GM23248 (cell line): ENCODE measurements at regions not wholly inside any gene's neighbourhood (a gene's known extent, or its start where the extent isn't known, plus 50 kb on each side); places are given as distances from the start of the nearest gene placed in this dataset.

Experiments
- DNase-seq: peaks from one replicate; pipeline ENCODE4 v3.0.0-alpha.2; 2015
- H2AFZ ChIP-seq: fragments of 200-600 bp; sonication (generic); 2 replicates; pipeline ENCODE4 v1.6.1; 2016; ENCODE audit warnings: antibody characterized with exemption
- H3F3A ChIP-seq: fragments of 200-600 bp; sonication (generic); 2 replicates; pipeline ENCODE4 v1.6.1; 2016; ENCODE audit warnings: mild to moderate bottlenecking, antibody characterized with exemption, mixed run types; ENCODE audit not compliant: insufficient read depth
- H3K27ac ChIP-seq: fragments of 200-600 bp; sonication (generic); 2 replicates; pipeline ENCODE4 v1.5.1; 2016; ENCODE audit warnings: mild to moderate bottlenecking
- H3K27me3 ChIP-seq: fragments of 200-600 bp; sonication (generic); replicated peaks from 2 replicates; pipeline ENCODE4 v1.6.1; 2016; ENCODE audit warnings: mild to moderate bottlenecking; ENCODE audit not compliant: insufficient read depth
- H3K36me3 ChIP-seq: fragments of 200-600 bp; sonication (generic); 2 replicates; pipeline ENCODE4 v1.6.1; 2016; ENCODE audit warnings: low read depth, mild to moderate bottlenecking
- H3K4me1 ChIP-seq: fragments of 200-600 bp; sonication (generic); 2 replicates; pipeline ENCODE4 v1.6.1; 2016; ENCODE audit warnings: mild to moderate bottlenecking; ENCODE audit not compliant: insufficient read depth
- H3K4me2 ChIP-seq: fragments of 200-600 bp; sonication (generic); one replicate; pipeline ENCODE4 v1.6.1; 2016; ENCODE audit warnings: mild to moderate bottlenecking; ENCODE audit not compliant: unreplicated experiment
- H3K4me3 ChIP-seq: fragments of 200-600 bp; sonication (generic); 2 replicates; pipeline ENCODE4 v1.5.1; 2016; ENCODE audit warnings: mild to moderate bottlenecking
- H3K79me2 ChIP-seq: fragments of 200-600 bp; sonication (generic); 2 replicates; pipeline ENCODE4 v1.6.1; 2016; ENCODE audit warnings: mild to moderate bottlenecking; ENCODE audit not compliant: insufficient read depth
- H3K9ac ChIP-seq: fragments of 200-600 bp; sonication (generic); 2 replicates; pipeline ENCODE4 v1.6.1; 2016; ENCODE audit warnings: mild to moderate bottlenecking
- H3K9me2 ChIP-seq: fragments of 200-600 bp; sonication (generic); 2 replicates; pipeline ENCODE4 v1.6.1; 2016; ENCODE audit warnings: mixed run types, mild to moderate bottlenecking, moderate library complexity; ENCODE audit not compliant: insufficient read depth
- H3K9me3 ChIP-seq: fragments of 200-600 bp; sonication (generic); one replicate; pipeline ENCODE4 v1.6.1; 2017; ENCODE audit warnings: low read depth
- H4K20me1 ChIP-seq: fragments of 200-600 bp; sonication (generic); 2 replicates; pipeline ENCODE4 v1.6.0; 2016; ENCODE audit not compliant: insufficient read depth
- EZH2 ChIP-seq: fragments of 200-600 bp; sonication (generic); IDR thresholded peaks from 2 replicates; pipeline ENCODE4 v1.6.1; 2018; ENCODE audit warnings: antibody characterized with exemption, mild to moderate bottlenecking; ENCODE audit not compliant: insufficient read depth, poor library complexity, severe bottlenecking
- EZH2phosphoT487 ChIP-seq: fragments of 200-600 bp; sonication (generic); IDR thresholded peaks from 2 replicates; pipeline ENCODE4 v1.6.1; 2018; ENCODE audit warnings: antibody characterized with exemption, moderate library complexity, mild to moderate bottlenecking, low read depth; ENCODE audit not compliant: insufficient read depth
- WGBS, 2 experiments: methylation state at CpG; one replicate each; pipeline ENCODE4 v1.1.6; 2015 to 2017; ENCODE audit warnings: low lambda C conversion rate in 2 of 2, low coverage in 1 of 2; ENCODE audit errors: missing lambda C conversion rate in 2 of 2; 5-methylcytosine and 5-hydroxymethylcytosine counted together
- in situ Hi-C: fragments of 300-500 bp; cut with MboI; formaldehyde crosslinking; loops from 2 replicates; pipeline ENCODE4 v1.15.0; 2020

DNA sequence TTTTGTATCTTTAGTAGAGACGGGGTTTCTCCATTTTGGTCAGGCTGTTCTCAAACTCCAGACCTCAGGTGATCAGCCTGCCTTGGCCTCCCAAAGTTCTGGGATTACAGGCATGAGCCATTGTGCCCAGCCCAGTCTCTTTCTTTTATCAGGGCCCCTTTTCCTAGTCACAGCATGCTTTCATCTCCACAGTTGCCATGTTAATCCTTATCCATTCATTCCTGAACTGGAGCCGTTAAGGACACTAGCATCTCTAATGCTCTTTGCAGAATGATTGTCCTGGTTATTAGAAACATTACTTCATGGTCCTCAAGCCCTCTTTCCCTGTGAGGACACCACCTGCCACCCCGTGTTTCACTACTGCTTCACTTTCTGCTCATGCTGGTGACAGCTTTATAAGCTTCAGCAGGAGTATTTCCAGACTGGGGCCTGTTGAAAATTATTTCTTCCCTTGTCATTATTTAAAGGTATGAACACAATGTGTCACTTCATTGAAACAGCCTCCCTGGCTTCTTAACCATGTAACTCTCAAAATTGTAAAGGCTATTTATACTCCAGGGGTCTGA lies 313.9 kb downstream of the BMPER start:
- H3K36me3 ChIP-seq = no peaks in the 10 kb centered on the region
- no peak overlapping the region for H2AFZ ChIP-seq
- H3K79me2 ChIP-seq = no peaks in the 10 kb centered on the region
- in situ Hi-C loops = no loop called here
- no peaks in the 10 kb centered on the region for H4K20me1 ChIP-seq
- TF ChIP-seq EZH2 (no peak), EZH2phosphoT487 (no peak)
- 40% methylated on average over 3 of the region's 3 CpGs for WGBS, 2 experiments
- H3K4me3 ChIP-seq = no peak overlapping the region
- H3K4me1 ChIP-seq = no peaks in the 10 kb centered on the region
- H3K9me3 ChIP-seq = no peaks in the 10 kb centered on the region
- H3K9me2 ChIP-seq = no peaks in the 10 kb centered on the region
- no peak for DNase-seq
- no peaks in the 10 kb centered on the region for H3K27me3 ChIP-seq
- H3K4me2 ChIP-seq = no peak overlapping the region
- H3K9ac ChIP-seq = no peak overlapping the region
- no peak overlapping the region for H3K27ac ChIP-seq
- H3F3A ChIP-seq = no peaks in the 10 kb centered on the region

DNA sequence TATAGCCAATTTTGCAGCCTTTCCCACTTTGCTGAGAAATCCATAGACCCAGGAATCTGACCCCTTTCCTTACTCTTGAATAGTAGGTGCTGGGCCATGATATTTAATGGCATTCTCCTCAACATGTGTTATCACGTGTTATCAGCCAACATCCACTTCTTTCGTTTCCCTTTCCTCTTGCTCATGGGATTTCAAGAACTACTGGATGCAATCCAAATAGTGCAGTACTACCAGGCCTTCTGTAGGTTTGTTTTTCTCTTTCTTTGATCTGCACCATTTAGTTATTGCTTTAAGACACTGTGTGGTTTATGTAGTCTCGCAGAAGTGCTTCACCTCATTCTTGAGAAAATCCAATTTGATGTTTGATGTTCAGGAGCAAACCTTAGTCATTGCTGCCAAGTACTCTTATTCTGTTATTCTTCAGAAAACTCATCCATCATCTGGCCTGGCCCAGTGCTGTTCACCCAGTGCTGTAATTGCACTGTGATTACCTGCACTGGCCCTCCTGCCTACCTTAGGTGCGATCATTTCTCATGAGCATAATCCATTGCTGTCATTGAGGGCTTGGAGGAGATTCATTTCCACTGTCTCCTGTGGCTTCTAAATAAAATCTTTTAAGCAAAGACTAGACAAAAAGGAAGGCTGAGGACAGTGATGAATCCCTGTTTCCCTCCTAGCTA lies 315.3 kb downstream of the BMPER start:
- no peak overlapping the region for H3K4me3 ChIP-seq
- no peaks in the 10 kb centered on the region for H3K27me3 ChIP-seq
- WGBS, 2 experiments = 77 to 79% methylated on average over 4 of the region's 4 CpGs
- H3K9me3 ChIP-seq = no peaks in the 10 kb centered on the region
- H3K9me2 ChIP-seq = no peaks in the 10 kb centered on the region
- H3K79me2 ChIP-seq = no peaks in the 10 kb centered on the region
- TF ChIP-seq EZH2 = no peak
- no peak for TF ChIP-seq EZH2phosphoT487
- no peaks in the 10 kb centered on the region for H4K20me1 ChIP-seq
- no peak for DNase-seq
- H3K27ac ChIP-seq = no peak overlapping the region
- in situ Hi-C loops = no loop called here
- H2AFZ ChIP-seq = no peak overlapping the region
- H3K4me1 ChIP-seq = no peaks in the 10 kb centered on the region
- H3F3A ChIP-seq = no peaks in the 10 kb centered on the region
- no peak overlapping the region for H3K9ac ChIP-seq
- H3K36me3 ChIP-seq = no peaks in the 10 kb centered on the region
- H3K4me2 ChIP-seq = no peak overlapping the region

DNA sequence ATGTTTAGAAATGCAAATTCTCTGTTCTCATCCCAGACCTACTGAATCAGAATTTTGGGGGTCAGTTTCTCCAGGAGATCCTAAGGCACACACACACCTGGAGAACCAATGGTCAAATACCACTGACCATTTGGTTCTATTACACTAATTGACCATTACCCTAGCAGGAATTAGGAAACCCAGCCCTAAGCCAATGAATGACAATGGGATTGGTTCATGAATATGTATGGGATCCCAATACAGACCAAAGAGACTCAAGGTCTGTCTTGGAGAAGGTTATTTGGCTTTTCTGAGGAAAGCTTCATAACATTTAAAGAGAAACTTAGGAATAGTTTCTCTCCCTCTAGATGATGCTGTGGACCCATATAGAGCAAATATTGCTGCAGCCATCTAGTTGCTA lies 317.0 kb downstream of the BMPER start:
- H3K4me3 ChIP-seq = no peak overlapping the region
- no peaks in the 10 kb centered on the region for H3K4me1 ChIP-seq
- peaks cover 7% of the 10 kb centered on the region for H3K27me3 ChIP-seq
- TF ChIP-seq EZH2 (no peak), EZH2phosphoT487 (no peak)
- no peaks in the 10 kb centered on the region for H4K20me1 ChIP-seq
- H2AFZ ChIP-seq = no peak overlapping the region
- DNase-seq = no peak
- no peaks in the 10 kb centered on the region for H3K9me3 ChIP-seq
- no peaks in the 10 kb centered on the region for H3F3A ChIP-seq
- no peak overlapping the region for H3K27ac ChIP-seq
- no peak overlapping the region for H3K4me2 ChIP-seq
- no peaks in the 10 kb centered on the region for H3K36me3 ChIP-seq
- H3K9me2 ChIP-seq = no peaks in the 10 kb centered on the region
- no peaks in the 10 kb centered on the region for H3K79me2 ChIP-seq
- H3K9ac ChIP-seq = no peak overlapping the region
- in situ Hi-C loops = no loop called here

DNA sequence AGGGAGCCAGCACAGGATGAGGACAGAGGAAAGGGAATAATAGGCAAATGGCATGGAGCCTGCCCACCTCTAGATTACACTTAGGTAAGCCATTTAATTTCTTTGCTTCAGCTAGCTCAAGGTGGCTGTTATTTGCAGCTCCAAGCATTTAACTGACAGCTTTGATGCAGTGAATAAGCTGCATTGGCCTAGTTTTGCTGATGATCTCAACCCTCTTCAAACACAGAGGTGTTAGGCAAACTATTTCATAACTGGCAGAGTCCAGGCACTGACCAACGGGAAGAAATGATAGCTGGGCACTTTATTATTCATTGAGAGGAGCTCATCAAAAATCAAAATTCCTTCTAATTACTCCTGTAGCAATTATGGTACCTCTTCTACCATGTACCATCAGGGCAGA lies 317.4 kb downstream of the BMPER start:
- Histone ChIP-seq H3K79me2 (no peaks in the 10 kb centered on the region), H3K27me3 (peaks cover 10% of the 10 kb centered on the region), H3K4me1 (no peaks in the 10 kb centered on the region), H3K27ac (no peak overlapping the region), H3K9me3 (no peaks in the 10 kb centered on the region), H3K4me3 (no peak overlapping the region), H3K4me2 (no peak overlapping the region), H3K9me2 (no peaks in the 10 kb centered on the region), H4K20me1 (no peaks in the 10 kb centered on the region), H2AFZ (no peak overlapping the region), H3K9ac (no peak overlapping the region), H3F3A (no peaks in the 10 kb centered on the region), H3K36me3 (no peaks in the 10 kb centered on the region)
- 63 to 73% methylated on average over 1 of the region's 1 CpG for WGBS, 2 experiments
- TF ChIP-seq EZH2 (no peak), EZH2phosphoT487 (no peak)
- DNase-seq = no peak
- in situ Hi-C loops = no loop called here

DNA sequence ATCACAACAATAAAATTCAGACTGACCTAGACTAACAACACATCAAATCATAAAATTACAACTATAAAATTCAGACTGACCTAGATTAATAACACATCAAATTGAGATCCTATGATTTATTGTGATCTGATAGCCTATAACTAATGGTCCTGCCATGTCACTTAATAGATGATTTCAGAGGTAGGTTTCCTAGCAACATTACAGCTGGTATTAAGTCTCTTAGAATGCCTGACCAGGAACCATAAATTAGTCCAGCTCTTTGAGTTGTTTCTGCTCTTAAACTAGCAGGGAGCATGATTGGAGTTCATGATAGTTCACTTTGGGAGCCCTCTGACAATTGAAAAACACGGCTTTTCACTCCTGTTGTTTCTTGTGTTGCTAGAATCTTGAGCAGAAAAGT lies 318.9 kb downstream of the BMPER start:
- Histone ChIP-seq H3K79me2 (no peaks in the 10 kb centered on the region), H3K4me1 (no peaks in the 10 kb centered on the region), H3K27ac (no peak overlapping the region), H3K4me3 (no peak overlapping the region), H4K20me1 (no peaks in the 10 kb centered on the region), H3K9me3 (no peaks in the 10 kb centered on the region), H3F3A (no peaks in the 10 kb centered on the region), H3K4me2 (no peak overlapping the region), H2AFZ (no peak overlapping the region), H3K9ac (no peak overlapping the region), H3K36me3 (no peaks in the 10 kb centered on the region), H3K9me2 (no peaks in the 10 kb centered on the region), H3K27me3 (peaks cover 10% of the 10 kb centered on the region)
- in situ Hi-C loops = no loop called here
- TF ChIP-seq EZH2phosphoT487 = no peak
- TF ChIP-seq EZH2 = no peak
- WGBS, 2 experiments = 43 to 51% methylated on average over 1 of the region's 1 CpG
- DNase-seq = no peak
